GM18498 (cell line): ENCODE measurements at regions not wholly inside any gene's neighbourhood (a gene's known extent, or its start where the extent isn't known, plus 50 kb on each side); places are given as distances from the start of the nearest gene placed in this dataset.
A peak's percentile ranks its signal among the peaks of the same experiment; 100 is the strongest.

Experiments used
- ATAC-seq: cut with Tn5 transposase; IDR thresholded peaks from one replicate; pipeline ENCODE4 v1.9.1; 2021; ENCODE audit warnings: mild to moderate bottlenecking, moderate library complexity; ENCODE audit not compliant: unreplicated experiment

DNA sequence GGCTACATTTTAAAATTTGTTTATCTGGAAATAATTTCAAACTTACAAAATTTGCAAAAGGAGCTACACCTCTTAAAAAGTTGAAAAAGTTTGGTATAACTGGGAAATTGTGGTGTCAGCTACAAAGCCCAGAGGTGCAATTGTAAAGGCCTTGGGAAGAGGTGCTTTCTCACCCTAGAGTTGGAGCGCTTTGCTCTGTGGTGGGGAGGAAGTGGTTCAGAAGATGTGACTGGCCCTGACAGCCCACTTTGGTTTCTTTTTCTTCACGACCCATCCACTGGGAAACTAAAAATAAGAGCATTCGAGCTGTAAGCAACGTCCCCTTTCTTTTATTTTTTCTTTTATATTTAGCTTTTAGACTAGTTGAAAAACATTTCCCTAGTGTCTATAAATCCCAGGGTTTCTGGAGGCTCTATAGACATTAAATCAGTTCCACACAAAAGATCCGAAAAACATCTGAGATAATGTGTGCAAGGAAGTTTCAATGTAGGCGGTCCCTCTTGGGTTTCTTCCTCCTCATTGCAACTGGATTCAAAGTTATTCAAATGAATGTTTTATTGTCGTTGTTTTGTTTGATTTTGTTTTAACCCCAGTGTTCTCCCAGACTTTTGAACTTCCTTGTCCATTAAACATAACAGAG is 397.8 kb downstream of the KIF16B start:
- peak; percentile 92 for ATAC-seq

DNA sequence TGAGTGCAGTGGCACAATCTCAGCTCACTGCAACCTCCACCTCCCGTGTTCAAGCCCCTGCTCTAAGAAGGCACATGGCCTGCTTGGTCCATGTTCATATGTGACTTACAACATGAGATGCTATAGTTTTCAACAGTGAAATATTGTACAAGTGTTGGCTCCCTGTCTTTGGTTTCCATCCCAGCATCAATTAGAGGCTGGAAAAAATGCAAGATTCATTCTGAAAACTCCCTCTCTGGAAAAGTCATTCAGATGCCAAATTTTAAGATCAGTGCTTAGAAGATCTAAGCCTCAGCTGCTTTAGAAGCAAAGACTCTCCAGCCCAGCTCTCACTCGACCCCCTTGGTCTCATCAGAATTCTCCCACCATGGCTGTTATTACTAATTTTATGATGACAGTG is 398.9 kb downstream of the KIF16B start:
- ATAC-seq, result no peak

DNA sequence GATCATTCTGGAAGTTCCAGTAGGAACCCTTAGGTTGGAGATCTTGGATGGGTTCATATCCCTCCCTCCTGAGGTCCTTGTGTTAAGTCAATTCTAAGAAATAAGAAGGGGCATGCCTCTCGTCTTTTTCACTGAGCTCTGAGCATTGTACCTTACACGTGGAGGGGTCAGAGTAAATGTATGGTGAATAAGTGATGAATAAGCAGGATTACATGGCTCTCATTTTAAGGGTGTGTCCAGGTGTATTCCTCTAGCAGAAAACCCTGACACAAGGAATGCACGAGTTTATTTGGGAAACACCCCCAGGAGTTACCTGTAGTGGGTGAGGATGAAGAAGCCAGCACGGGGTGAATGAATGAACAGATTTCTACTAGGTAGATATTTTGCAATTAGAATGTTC is 400.2 kb downstream of the KIF16B start:
- ATAC-seq, result no peak

DNA sequence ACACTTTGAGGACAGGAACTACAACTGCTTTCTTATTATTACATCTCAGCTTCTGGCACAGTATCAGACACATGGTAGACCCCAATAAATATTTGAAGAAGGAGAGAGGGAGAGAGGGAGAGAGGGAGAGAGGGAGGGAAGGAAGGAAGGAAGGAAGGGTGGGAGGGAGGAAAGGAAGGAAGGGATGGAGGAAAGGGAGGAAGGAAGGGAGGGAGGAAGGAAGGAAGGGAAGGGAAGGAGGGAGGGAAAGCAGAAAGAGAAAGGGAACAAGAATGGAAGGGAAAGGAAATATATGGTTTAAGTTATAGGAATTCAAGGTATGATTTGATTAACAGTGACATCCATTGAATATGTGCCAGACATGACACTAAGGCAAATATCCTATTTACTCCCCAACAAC is 402.1 kb downstream of the KIF16B start:
- no peak for ATAC-seq

DNA sequence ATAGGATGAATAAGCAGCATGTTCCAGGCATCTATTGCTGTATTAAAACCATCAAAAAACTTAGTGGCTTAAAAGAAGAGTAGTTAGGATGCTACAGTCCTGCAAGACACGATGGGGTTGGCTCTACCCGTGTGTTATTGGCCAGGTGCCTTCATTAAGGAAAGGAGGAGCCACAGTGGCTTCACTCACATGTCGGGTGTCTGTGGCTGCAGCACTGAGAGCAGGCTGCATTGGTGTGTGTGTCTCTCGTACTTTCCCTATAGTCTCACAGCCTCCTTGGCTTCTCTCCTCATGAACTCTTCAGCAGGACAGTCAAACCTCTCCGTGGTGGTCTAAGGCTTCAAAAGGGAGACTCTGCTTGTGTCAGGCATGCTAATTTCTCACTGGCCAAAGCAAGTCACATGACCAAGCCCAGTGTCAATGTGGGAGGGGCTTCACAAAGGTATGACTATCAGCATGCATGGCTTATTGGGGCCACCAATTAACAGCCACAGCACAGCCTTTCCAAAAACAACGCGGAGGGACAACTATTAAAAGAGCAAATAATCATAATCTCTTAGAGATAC is 402.8 kb downstream of the KIF16B start:
- no peak for ATAC-seq

DNA sequence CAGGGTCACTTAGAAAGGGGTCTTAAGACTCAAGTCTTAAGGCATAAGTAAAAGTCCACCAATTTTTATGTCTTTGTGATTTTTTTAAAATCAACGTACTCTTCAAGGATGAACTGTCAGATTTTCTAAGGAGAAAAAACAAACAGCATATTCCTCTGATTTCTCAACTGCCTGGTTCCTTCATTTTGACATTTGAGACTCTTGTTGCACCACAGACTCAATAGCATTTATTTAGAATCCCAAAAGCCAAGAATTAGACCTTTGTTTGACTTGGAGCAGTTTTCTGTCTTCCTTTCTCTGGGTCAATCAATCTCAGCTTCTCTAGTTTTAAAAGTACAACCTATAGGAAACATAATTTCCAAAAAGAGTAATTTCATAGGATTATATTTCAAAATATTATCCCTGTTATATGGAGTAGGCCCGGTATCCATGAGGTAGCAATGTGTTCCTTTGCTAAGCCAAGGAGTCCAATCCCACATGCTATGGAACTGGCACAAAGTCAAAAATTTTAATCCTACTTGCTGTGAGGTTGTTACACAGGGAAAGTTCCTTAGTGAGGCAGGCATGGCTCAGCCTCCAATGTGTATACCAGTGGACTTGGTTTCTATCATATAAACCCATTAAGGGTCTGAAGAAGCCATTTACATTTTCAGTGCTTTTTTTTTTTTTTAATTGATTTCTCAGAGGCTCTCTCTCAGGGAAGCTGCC is 405.7 kb downstream of the KIF16B start:
- no peak for ATAC-seq

DNA sequence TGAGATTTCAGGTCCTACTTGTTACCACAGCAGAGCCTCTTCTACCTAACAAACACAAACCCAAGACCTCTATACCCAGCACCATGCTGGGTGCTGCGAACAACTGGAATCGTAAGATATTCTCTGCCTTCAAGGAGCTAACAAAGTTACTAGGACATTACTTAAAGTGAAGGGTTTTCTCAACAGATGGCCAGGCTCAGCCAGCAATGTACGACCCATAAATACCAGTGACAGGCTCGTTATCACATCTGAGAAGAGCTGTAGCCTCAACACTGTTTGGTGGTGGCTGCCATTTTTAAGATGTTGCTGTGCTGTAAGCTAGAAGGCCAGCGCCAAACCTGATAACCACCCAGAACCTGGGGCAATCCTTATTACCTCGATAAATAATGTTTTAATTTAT is 406.5 kb downstream of the KIF16B start:
- no peak for ATAC-seq

DNA sequence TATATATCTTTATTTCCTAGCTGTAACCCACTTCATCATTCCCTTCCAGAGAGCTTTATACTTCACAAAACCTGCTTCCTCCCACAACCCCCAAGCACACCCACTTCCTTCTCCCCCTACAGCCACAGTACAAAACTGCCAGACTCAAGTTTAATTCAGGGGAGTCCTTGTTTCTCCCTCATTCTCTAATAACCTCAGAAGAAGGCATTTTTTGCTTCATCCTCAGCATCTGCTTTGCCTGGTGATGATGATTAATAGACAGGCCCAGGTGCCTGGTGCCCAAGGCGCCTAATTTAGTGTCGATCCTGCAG is 414.3 kb downstream of the KIF16B start:
- peak; percentile 66 for ATAC-seq

DNA sequence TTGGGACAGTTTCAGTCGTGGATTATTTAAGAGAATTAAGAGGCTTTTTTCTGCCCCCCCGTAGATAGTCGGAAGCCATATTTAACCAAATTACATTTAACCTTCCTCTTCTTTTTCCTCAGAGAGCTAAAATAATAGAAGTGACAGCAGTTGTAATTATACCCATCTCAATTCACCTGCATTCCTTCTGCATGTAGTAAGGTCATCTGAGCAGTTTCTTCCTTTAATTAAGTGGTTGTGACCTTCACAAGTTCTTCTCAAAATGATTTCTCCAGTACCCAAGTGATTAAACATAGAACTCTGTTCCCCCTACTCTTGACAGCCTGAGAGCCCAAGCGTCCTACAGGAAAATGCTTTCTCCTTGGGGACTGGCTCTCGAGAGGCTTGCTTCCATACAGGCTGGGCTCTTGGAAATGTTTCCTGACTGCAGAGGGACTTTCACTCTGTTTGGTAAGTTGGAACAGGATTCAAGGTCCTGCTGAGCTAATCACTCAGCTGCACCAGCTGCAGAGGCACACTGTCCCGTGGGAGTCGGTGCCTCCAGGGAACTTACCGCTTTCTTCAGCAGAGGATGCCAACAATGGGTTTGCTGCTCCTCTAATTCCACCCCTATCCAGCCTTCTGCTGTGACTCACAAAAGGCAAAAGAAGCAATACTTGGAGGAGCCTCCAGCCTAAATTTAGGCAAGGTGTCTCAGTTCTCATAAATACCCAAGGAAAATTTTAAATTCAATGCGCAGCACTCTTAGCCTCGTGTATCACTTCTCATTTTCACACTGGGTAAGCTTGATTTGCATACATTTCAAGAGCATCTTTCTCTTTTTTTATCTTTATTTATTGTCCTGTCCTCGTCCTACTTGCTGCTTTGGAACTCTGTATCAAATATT is 414.9 kb downstream of the KIF16B start:
- ATAC-seq, result peak; percentile 93

DNA sequence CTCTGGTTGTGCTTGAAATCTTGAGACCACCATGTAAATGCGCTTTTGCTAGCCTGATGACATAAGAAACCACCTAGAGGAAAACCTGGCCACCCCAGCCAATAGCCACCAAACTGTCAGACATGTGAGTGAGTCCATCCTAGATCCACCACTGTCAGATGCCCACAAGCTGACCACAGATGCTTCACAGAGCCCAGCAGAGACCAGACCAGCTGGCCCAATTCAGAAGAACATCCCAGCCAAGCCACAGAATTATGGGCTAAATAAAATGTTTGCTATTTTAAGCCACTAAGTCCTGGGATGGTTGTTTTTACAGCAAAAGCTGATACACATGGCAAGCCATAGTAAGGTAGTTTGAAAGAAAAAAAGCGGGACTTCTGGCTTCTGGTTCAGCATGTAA is 425.3 kb downstream of the KIF16B start:
- ATAC-seq, result no peak

DNA sequence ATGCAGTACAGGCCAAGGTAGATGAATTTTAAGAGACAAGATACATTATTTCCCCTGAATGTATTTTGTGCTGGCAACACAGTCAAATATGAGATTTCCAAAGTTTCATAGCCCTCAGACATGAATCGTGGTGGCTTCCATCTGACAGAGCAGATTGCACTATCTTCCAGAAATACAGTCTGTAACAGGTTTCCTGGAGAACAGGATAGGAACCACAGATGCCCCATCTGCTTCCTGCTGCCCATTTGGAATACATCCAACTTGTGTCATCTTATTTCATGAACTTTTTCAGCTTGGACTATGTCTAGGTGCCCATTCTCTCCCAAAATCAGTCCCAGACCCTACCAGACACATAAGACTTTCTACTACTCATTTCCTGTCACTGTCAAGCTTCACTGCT is 426.0 kb downstream of the KIF16B start:
- no peak for ATAC-seq

DNA sequence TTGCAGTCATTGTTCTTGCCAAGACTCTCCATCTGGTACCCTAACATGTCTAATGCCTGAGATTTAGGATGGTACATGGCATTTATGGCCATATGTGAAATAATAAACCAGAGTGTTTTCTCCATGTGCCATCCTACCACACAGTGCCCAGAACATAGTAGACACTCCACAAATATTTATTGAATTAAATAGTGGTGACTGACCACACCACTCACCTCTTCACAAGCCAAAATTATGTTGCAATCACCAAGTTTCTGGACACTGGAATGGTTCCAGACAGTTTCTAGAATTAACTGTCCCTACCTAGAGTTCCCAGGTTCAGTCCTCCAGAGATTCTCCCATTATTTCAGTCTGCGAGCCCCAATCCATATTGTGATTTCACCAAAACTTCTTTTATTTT is 427.3 kb downstream of the KIF16B start:
- ATAC-seq, result no peak

DNA sequence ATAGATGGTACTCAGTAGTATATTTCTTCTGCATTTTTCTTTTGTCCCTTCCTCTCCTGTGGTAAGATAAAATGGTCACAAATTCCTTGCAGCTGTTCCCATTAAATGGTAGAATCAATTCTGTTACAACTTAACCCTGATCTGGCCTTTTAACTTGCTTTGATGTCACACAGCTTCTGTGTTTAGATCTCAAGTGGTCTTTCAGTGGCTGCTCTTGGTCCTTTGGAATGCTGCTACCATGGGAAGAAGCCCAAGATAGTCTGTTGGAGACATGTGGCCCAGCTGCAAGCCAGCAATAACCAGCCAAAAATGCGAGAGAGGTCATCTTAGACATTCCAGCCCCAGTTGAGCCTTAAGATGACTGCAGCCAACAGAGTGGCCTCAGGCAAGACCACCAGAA is 429.7 kb downstream of the KIF16B start:
- no peak for ATAC-seq

DNA sequence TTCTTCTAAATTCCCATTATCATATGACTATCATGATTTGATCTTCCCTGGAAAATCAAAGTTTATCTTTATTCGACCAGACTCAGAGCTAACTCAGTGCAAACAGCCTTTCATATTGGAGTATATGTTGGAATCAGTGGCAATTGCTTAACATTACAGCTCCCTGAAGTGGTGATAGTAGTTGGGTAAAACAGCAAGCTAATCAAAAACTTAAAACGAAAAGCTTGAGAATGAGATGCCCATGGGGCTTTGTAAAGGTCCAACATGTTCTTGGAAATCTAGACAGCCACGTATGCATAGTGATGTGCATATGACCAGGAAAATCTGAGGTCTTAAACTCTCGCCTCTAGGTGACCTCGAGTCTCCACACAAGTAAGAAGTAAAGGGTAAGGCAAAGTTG is 437.6 kb downstream of the KIF16B start:
- no peak for ATAC-seq

DNA sequence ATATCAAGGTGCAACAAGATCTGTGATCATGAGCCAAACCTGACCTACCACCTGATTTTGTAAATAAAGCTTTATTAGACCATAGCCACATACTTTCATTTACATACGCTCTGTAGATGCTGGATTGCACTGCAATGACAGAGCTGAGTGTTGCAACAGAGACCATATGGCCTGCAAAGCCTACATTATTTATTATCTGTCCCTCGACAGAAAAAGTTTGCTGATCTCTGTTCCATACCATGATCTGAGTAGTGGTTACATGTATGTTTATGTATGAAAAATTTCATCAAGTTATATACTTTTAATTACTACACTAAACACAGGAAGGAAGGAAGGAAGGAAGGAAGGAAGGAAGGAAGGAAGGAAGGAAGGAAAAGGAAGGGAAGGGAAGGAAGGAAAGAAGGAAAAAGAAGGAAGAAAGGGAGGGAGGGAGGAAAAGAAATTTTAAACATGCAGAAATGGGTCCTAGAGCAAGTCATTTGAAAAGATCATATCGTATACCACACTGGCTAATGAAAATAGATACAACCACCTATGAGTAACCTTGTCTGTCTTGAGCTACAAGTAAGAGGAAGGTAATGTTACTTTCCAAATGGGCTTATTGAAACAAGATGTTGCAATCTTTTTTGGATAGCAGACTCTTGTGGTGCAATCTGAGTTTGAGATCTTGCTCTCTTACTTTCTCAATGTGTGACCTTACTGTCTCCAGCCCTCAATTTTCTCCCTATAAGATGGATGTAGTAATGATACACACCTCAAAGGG is 441.0 kb downstream of the KIF16B start:
- ATAC-seq, result no peak

DNA sequence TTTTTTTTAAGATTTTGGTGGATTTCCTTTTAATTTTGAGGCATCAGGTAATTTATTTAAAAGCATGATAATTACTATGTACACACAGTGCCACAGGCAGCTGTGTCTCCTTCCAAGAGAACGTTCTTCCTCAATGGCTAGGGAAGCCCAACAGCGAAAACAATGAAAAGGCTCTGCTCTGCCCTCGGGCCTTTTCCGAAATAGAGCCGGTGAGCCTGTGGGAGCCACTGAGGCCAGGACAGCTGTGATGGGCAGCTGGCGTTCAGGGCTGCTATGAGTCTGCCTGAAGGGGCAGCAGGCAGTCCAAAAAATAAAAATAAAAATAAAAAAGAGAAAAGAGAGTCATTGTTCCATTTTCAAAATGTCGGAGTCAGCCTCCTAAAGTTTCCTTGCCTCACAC is 443.8 kb downstream of the KIF16B start:
- no peak for ATAC-seq

DNA sequence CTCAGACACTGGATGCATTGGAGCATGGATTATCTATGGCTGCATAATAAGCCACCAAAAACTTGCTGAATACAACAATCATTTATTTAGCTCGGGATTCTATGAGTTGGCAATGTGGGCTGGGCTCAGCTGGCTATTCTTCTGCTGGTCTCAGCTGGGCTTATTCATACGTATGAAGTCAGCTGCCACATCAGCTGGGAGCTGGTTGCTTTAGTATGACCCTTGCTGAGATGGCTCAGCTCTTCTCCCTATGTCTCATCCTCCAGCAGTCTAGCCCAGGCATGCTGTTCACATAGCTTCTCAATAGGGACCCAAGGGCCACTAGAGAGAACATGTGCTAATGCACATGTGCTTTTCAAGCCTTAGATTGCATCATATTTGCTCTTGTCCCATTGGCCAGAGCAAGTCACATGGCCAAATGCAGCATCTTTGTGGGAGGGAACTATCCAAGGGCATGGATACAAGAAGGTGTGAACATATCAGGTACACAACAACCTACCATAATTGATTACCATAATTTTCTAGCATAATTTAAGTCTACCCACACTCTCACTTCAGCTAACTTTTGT is 444.6 kb downstream of the KIF16B start:
- no peak for ATAC-seq

DNA sequence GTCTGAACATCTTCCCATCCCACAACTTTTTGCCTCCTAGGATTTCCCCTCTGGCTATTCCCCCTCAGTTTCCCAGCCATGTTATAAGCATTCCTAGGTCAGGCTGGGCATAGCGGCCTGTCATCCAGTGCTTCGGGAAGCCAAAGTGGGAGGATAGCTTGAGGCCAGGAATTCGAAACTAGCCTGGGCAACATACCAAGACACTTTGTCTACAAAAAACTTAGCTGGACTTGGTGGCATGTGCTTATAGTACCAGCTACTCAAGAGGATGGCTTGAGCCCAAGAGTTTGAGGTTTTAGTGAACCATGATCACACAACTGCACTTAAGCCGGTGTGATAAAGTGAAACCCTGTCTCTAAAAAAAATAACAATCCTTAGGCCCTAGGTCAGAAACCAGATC is 447.4 kb downstream of the KIF16B start:
- ATAC-seq, result no peak

DNA sequence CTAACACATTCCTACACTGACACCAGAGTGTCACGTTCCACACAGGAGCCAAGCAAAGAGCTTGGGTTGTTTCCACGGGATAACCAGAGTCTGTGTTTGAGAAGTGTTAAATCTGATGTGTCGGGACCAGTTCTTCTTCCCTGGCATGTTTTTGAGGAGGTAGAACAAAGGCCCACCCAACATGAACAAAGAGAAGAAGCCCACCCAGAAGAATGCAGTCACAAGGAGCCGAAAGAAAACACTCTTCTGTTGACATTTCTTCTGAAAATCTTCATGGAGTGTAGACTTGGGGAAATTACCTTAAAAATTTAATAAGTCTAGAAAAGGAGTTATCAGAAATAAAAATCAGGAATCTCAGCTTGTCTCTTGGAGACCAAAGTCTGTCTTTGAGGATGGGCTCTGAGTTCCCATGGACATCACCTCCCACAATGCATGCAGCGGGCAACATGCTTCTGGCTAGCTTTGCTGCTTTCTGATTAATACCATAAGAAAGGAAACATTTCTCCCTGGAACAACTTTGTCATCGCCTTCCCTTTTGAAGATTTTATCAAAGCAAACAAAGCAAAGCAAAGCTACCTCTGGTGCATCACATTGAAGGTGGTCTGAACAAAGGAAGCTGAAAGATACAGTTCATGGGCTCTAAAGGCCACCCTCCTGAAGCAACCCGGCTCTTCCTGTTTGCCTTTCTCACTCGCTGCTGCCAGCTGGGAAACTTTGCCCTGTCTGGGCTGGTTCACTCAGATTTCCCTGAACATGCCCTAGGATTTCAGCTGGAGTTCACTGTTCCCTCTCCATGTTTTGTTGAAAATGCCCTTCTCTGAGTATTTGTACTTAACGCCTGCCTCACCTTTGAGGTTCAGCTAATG is 448.1 kb downstream of the KIF16B start:
- ATAC-seq, result no peak

DNA sequence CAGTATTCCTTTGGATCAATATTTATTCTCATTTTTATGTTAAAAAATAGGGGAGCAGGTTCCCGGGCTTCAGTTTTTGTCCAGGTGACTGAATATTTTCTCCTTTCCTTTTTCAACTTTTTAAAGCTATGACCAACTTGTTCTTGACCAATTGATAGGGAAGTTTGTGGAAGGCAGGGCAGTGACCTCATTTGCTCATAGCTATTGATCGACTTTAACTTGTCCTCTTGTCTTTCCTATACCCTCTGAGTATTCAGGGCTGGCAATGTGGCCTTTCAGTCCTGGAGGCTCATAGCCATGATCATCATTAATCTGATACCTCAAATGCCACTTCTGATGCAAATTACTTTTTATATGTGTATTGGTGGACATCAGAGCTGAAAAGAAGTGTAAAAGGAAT is 448.8 kb downstream of the KIF16B start:
- no peak for ATAC-seq
